CD4-positive, alpha-beta T cell treated with Interleukin-17A for 1 hour (primary cell): ENCODE measurements at regions not wholly inside any gene's neighbourhood (a gene's known extent, or its start where the extent isn't known, plus 50 kb on each side); places are given as distances from the start of the nearest gene placed in this dataset.

Experiments used
- DNase-seq: peaks from one replicate; pipeline ENCODE4 v3.0.0-alpha.2; 2020

GRCh38 chr7:18081617-18082016 is 54.0 kb upstream of the PRPS1L1 start:
- DNase-seq, result no peak

GRCh38 chr7:18082169-18082568 is 54.5 kb upstream of the PRPS1L1 start:
- no peak for DNase-seq

- no peak for DNase-seq
Observed at GRCh38 chr7:18086165-18087025, 58.7 kb upstream of the PRPS1L1 start.

DNA sequence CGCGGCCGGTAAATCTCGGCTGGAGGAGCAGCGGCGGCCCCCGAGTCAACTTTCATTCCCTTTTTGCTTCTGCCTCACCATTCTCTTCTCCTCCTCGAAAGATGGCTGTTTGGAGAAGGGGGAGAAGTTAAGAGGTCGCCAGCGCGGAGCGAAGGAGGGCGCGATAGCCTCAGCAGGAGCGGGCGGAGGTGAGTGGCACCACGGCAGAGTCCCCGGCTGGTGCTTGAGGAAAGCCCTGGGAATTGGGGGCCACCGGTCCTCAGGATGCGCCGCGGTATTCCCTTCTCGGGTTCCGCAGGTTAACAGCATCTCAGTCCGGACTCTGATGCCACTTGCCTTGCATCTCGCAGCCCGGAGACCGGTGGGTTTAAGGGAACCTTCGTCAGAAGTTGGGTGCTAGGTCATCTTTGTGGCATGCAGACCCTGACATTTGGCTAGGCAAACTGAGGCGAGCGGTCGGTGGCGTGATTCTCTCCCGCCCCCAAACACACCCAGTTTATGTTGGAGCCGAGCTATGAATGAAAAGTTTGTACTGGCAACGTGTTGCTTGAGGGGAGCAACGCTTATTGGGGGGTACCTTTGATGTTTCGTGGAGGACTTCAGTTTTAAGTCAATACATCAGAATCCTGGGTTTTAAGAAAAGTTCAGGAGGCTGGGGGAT is 59.5 kb upstream of the PRPS1L1 start:
- no peak for DNase-seq

DNA sequence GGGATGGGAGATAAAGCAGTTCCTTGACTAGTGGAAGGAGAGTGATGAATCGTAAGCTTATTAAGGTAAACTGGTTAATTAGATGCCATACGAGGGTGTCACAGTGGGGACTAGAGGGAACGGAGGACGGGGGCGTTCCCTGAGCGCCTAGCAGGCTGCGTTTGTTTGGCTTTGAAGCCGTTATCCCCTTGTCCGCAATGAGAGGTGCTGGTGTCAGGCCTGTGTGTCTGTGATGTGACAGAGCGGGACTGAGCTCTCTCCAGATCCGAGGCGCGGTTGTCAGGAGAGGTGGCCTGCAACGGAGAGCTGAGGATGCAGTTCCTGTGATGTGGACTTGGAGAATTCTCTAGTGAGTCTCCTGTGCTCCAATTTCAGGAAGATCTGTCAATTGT is 60.0 kb upstream of the PRPS1L1 start:
- no peak for DNase-seq

GRCh38 chr7:18096087-18096486 is 68.4 kb upstream of the PRPS1L1 start:
- DNase-seq, result no peak

- DNase-seq, result no peak
Observed at GRCh38 chr7:18102576-18102975, 74.9 kb upstream of the PRPS1L1 start.

DNA sequence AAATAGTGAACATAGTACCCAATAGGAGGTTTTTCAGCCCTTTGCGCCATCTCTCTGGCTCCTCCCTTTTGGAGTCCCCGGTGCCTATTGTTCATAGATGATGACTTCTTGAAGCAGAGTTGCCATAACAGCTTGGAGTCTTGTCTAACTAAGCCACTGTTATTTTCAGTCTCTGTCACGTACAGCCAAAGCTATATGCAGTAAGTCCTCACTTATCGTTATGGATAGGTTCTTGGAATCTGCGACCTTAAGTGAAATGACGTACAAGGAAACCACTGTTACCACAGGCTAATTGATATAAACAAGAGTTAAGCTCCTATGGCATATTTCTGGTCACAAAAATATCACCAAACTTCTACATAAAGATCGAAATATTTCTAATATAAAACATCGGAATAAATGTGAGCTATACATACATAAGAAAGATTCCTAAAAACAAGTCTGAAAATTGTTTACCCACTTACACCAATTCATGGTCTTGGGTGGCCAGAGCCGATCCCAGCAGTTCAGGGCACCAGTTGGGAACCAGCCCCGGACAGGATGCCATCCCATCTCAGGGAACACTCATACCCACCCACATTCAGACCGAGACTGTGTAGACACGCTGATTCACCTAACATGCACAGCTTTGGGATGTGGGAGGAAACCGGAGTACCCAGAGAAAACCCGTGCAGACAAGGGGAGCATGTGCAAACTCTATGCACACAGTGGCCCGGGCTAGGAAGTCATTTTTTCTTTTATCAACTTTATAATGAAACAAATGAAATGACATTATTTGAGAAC is 76.0 kb upstream of the PRPS1L1 start:
- no peak for DNase-seq

DNA sequence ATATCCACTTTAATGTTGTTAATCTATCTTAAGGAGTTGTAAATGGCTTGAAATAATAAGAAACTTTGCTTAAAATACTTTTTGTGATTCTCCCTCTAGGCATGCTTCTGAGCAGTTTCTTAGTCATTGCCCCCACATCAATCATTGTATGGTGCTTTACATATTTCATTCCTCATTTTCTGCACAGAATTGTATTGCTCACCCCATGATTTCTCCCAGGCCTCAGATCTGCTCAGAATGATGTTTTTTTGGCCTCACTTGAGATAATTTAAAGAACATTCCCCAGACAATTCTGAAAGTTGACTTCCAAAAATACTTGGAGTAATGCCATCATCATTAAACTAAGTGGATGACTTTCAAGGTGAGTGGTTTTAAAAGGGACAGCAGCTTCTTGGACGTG is 82.1 kb upstream of the PRPS1L1 start:
- DNase-seq, result no peak

DNA sequence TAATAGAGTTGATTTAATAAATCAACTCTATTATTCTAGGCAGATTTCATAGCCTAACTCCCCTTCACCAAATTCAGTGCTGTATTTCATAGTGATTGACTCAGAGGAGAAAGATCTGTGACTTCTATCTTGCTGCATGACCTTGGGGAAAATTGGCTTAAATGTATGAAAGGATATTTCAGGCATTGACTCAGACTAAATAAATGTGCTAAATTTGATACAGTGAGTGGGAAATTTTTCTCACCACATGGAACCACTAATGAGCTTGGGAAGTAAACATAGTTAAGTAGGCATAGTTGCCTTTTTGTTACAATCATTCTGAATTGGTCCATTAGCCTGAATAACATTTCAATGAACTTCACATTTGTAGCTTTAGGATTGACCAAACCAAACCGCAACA is 89.0 kb upstream of the PRPS1L1 start:
- DNase-seq, result no peak

GRCh38 chr7:18117482-18117881 is 89.8 kb upstream of the PRPS1L1 start:
- no peak for DNase-seq

- no peak for DNase-seq
Observed at GRCh38 chr7:18119985-18120384, 92.3 kb upstream of the PRPS1L1 start.

- DNase-seq, result no peak
Observed at GRCh38 chr7:18123508-18124239, 96.0 kb upstream of the PRPS1L1 start.

DNA sequence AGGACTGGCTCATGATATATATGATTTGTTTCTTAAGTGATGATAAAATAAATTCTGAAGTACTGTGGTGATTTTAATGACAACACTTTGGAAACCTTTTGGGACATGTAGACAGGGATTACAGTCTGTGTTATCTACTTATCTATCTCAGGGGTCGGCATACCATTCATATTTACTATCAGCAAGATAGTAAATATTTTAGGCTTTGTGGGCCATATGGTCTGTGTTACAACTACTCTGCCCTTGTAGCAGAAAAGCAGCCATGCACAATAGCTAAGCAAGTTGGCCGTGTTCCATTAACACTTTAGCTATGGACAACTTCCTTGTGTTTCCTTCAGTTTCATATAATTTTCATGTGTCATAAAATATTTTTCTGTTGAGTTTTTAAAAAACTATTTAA is 97.8 kb upstream of the PRPS1L1 start:
- no peak for DNase-seq

GRCh38 chr7:18126281-18126680 is 98.6 kb upstream of the PRPS1L1 start:
- DNase-seq, result no peak

DNA sequence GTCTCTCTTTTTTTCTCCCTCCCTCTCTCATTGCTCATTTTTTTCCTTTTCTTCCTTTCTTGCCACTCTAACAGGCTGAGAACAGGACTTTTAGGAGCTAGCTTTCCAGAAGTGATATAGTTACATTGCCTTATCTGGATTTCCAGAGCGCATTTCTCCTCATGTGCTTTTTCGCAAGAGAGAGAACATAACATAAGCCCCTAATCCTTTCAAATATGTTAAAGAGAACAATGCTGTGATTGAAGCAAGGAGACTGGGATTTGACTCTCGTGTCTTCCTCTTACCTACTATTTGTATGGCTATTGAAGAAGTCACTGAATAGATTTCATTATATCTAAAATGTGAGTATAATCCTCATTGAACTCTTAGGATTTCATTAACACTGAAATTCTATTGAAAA is 101.2 kb upstream of the PRPS1L1 start:
- DNase-seq, result no peak

- DNase-seq, result no peak
Observed at GRCh38 chr7:18132811-18133210, 105.2 kb upstream of the PRPS1L1 start.

- DNase-seq, result no peak
Observed at GRCh38 chr7:18133921-18134320, 106.3 kb upstream of the PRPS1L1 start.

DNA sequence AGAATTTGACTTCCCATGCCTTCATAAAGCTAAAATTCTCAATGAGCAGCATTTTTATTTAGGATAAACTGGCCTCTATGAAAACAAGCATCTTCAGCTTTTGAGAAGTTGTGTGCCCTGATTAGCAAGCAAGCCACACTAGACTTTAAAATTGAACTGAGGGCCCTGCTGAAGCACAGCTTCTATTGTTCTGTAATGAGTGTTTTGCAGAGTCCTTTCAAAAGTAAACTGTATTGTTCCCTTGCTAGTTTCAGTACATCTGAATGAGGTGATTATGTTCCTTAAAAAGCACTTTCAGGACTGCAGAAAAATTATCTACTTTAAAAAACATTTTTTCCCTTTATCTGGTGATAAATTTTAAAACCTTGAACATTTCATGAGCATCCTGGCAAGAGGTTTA is 113.3 kb upstream of the PRPS1L1 start:
- DNase-seq, result no peak

- no peak for DNase-seq
Observed at GRCh38 chr7:18144166-18144565, 116.5 kb upstream of the PRPS1L1 start.

DNA sequence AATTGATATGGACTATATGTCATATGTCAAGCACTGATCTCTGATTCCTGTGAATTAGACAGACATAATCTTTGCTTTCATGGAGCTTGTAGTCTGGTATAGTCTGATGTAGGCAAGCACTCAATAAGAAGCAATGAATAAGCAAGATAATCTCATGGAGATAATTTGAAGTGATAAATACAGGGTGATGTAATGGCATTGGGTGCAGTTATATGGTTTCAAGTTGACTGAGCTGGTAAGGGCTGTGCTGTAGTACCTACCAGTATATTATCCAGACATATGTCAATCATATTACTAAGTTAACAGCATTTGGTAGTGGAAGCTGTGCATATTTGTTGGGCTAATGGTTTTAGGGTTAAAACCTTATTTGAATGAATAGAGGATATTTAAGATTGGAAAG is 117.5 kb upstream of the PRPS1L1 start:
- DNase-seq, result no peak

DNA sequence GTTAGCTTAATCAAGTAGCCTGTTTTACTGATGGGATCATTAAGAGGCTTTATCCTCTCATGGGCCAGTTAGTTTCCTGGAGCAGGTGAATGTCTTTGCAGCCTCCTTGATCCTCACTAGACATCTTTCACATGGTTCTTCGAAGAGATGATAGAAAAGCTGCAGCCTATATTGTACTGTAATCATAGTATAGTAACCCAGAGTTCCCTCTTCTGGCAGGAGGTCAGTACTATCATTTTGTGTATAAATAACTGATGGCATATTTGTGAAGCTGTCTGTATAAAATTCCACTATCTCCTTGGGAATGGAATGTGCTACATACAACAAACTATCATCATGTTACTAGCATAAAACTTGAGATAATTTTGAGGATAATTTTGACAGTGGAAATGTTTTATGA is 123.8 kb upstream of the PRPS1L1 start:
- no peak for DNase-seq

DNA sequence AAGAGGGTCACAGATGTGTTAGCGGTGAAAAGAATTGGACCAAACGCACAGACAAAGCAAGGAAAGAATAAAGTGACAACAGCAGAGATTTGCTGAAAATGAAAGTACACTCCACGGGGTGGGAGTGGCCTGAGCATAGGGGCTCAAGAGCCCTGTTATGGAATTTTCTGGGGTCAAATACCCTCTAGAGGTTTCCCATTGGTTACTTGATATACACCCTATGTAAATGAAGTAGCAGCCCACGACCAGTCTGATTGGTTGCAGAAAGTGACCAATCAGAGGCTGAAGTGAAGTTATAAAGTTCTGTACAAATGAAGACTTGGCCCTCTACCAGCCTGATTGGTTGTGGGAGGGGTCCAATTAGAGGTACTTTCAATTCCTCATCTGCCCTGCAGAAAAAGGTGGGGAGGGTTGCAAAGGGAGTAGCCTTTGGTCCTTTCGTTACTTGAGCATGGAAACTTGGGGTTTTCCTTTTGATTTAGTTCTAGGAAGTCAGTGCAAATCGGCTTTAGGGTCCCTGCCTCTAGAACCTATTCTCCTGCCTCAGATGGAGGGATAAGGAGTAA is 125.6 kb upstream of the PRPS1L1 start:
- DNase-seq, result no peak
